ENCODE measurements at regions not wholly inside any gene's neighbourhood (a gene's known extent, or its start where the extent isn't known, plus 50 kb on each side); places are given as distances from the start of the nearest gene placed in this dataset.

DNA sequence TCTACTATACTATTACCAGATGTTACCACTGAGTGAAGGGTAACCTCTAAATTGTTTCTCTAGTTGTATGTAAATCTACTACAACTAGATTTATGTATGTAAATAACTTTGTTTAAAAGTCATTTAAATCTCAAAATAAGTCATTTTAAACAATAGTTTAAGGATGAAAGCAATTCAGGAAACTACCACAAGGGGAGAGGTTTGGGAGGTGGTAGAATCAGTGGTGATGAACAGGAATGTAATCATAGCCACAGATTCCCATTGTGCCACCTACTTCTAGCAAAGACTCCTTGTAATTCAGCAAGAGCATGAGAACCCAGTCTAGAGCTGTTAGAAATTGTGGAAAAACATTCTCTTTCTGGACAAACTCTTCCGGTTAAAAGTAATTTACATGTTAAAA is 234.6 kb downstream of the SLC7A11 start:
- TF ChIP-seq POLR2A (IDR thresholded peaks at IDR 0.05; ENCODE audit: low read depth, low read length) (no peak), TAF1 (IDR thresholded peaks at IDR 0.05; ENCODE audit: low read depth, low read length) (no peak), POLR2AphosphoS5 (IDR thresholded peaks at IDR 0.05; ENCODE audit: low read depth, low read length) (no peak), SPI1 (IDR thresholded peaks at IDR 0.05; ENCODE audit: low read depth, low read length) (no peak), POU2F2 (IDR thresholded peaks at IDR 0.05; ENCODE audit: low read depth, low read length) (no peak), PAX5 (IDR thresholded peaks at IDR 0.05; ENCODE audit: insufficient read depth, low read length, severe bottlenecking) (no peak)

All from GM12891 (cell line).